ENCODE measurements at regions not wholly inside any gene's neighbourhood (a gene's known extent, or its start where the extent isn't known, plus 50 kb on each side); places are given as distances from the start of the nearest gene placed in this dataset.

- TF ChIP-seq, protein P1, sequence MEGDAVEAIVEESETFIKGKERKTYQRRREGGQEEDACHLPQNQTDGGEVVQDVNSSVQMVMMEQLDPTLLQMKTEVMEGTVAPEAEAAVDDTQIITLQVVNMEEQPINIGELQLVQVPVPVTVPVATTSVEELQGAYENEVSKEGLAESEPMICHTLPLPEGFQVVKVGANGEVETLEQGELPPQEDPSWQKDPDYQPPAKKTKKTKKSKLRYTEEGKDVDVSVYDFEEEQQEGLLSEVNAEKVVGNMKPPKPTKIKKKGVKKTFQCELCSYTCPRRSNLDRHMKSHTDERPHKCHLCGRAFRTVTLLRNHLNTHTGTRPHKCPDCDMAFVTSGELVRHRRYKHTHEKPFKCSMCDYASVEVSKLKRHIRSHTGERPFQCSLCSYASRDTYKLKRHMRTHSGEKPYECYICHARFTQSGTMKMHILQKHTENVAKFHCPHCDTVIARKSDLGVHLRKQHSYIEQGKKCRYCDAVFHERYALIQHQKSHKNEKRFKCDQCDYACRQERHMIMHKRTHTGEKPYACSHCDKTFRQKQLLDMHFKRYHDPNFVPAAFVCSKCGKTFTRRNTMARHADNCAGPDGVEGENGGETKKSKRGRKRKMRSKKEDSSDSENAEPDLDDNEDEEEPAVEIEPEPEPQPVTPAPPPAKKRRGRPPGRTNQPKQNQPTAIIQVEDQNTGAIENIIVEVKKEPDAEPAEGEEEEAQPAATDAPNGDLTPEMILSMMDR (IDR thresholded peaks at IDR 0.05) = no peak
- TF ChIP-seq POLR2AphosphoS5 (IDR thresholded peaks at IDR 0.05) (no peak), POLR2A (IDR thresholded peaks at IDR 0.05) (no peak)
Measured at GRCh38 chr12:127223731-127224130, 1043.2 kb upstream of the TMEM132C start.

Data from prostate gland (tissue), 2 donors.